ENCODE measurements at regions not wholly inside any gene's neighbourhood (a gene's known extent, or its start where the extent isn't known, plus 50 kb on each side); places are given as distances from the start of the nearest gene placed in this dataset.

DNA sequence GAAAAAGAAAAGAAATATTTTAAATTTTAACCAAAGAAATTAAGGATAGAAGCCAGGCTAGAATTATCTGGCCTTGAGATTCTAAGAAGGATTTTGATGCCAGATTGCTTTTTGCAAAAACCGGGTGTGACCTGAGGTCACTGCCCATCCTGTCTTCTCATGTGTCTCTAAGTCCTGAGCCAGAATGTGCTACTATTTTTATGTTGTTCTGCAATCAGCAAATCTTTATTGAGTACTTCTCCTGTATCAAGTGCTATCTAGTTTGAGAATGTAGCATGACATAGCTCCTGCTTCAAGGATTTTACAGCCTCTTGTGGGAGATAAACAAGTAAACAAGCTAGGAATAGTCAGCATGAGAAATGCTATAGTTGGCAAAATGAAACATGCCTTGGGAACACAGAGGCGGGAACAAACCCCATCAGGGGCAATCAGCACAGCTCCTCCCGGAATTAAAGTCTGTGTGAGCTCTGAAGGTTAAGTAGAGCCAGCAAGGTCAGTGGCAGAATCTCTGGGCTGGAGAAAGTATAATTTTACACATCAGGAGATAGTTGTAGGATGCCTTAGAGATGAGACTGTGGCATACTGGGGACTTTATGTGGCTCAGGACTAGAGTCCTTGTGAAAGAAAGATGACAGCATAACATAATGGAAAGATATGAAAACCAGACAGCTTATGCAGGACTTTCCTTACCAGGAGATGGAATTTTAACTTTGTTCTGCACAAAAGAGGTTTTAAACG, 899.5 kb upstream of the SLC10A2 start:
- no peak for DNase-seq

DNA sequence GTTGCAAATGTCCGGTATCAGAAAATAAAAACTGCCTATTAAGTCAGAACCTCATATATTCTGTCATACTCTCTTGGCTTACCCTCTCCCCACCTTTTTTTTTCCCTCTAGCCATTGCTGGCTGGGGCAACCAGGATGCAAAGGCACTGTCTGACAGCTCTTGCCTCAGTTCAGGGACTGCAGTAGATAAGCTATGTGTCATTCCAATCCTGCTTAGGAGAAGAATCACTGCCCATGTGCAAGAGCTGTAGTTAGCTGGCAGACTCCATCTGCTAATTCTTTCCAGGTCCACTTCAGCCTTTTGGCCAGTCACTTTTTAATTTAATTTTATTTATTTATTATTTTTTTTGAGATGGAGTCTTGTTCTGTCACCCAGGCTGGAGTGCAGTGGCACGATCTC, 895.6 kb upstream of the SLC10A2 start:
- no peak for DNase-seq

DNA sequence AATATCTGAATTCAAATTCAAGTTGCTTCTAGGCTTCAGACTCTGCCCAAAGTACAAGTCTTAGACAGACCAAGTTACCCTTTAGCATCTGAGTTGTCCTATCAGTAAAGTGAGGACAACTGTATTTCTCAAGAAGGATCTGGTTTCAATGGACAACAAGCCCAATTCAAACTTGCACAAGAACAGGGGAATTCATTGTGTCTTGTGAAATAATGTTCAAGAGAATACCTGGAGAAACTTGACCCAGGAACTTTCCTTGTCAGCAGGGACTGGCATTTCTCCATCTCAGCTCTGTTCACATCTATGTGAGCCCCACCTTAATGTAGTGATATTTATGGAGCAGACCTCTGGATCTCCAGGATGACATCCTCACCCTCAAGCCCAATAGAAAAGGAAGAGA, 894.9 kb upstream of the SLC10A2 start:
- no peak for DNase-seq

DNA sequence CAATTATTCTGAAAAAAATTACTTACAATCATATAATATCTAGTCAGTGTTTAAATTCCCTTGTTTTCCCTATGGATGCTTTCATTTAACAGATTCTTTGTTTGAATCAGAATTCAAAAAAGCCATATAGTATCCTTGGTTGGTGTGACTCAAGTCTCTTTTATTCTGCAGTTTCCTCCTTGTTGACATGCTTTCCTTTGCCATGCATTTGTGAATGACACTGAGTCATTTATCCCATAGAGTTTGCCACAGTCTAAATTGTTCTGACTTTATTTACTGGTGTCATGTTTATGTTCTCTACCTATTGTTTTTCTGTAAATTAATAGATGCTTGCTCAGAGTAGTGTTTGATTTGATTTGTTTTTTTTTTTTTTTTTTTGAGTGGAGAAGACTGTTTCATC, 893.8 kb upstream of the SLC10A2 start:
- no peak for DNase-seq

DNA sequence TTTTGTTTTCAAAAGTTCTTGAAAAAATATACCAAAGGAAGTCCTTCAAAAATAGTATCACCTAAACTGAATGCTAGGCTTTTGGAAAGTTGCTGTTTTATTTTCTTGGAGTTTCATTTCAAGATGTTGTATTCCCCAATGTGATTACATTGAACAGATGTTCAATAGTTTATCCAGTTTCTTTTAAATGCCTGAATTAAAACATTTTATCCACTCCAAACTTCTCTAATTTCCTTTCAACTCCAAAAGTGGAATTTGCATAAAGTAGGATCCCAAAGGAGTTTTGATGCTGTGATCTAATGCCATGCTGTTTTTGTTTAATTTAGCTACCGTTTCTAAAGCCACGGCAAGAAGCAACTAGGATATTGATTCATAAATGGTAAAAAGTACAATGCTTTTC, 892.5 kb upstream of the SLC10A2 start:
- no peak for DNase-seq

DNA sequence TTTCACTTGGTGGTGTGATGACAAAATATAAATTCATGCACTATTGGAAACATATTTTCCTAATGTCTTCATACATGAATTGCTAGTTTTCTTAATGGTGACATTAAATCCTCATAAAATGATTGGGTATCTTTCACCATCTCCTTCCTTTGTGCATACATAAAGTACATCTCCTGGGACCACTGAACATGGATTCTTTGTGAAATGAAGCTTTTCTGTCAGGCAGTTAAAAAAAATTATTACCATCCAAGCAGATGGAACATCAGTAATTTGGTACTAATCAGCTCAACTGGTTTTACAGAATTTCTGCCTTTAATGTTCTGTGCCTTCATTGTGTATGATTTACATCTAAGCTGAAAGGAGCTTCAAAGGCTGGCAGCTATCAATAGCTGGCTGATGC, 891.7 kb upstream of the SLC10A2 start:
- DNase-seq, result no peak

DNA sequence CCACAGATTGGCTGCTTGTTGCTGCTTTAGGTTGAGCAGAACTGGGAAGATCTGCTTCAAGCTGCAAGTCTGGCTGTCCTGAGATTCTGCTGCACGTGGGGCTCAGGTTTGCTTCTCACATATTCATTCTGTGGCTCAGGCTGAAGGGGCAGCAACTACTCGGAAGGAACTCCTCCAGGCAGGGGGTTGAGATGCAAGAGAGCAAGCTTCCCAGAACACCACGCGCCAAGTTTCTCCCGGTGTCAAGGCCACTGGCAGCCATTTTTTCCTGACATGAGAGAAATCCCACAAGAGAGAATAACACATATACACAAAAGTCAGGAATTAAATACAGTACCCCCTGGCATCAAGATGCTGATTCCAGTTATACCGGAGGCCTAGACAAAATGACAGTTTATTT, 887.6 kb upstream of the SLC10A2 start:
- no peak for DNase-seq

DNA sequence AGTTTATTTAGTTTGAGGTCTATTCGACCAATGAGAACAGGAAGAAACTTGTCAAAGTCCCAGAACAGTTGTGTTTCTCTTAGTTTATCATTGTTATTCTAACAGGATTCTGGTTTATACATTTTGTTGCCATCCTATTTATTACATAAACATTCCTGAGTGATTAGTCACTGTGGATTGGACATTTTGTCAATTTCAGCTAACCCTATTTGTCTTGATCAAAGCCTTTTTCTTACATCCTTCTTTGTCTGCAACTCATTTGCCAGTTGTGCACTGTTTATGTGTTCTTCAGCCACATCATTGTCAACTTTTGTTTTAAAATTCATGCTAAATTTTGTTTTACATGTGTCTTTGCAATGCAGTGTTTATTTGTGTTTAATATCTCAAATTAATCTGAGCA, 886.0 kb upstream of the SLC10A2 start:
- DNase-seq, result no peak

DNA sequence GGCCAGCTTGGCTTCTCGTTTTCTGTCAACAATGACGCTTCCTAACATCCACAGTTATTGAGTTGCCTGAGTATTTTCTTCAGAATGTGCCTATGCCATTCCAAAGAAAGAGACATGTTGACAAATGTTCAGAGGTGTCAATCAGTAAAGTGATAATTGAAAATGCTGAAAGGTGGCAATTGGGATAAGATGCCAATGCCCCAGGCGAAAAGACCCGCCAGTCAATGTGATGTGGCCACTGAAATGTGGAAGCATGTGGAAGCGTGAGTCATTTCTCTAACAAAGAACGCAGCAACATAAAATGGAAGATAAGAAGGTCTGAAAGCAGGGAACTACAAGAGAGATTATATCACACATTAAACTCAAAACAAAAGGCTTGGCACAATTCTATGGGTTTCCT, 882.2 kb upstream of the SLC10A2 start:
- no peak for DNase-seq

DNA sequence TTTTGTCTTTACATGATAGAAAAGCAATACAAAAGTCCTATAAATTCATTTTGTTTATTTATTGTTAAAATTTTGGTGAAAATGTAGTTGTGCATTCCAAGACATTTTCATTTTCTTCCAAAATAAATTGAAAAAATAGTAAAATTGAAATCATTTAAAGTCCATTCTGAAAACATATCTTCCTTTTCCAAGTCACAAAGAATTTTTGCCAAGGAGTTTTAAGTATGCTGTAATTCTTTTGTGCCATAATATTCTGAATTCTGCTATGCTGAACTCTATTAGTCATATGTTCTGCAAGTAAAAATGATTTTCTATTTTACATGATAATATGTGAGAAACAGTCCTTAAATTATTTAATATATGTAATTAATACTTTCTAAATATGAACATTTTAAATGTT, 879.6 kb upstream of the SLC10A2 start:
- no peak for DNase-seq

DNA sequence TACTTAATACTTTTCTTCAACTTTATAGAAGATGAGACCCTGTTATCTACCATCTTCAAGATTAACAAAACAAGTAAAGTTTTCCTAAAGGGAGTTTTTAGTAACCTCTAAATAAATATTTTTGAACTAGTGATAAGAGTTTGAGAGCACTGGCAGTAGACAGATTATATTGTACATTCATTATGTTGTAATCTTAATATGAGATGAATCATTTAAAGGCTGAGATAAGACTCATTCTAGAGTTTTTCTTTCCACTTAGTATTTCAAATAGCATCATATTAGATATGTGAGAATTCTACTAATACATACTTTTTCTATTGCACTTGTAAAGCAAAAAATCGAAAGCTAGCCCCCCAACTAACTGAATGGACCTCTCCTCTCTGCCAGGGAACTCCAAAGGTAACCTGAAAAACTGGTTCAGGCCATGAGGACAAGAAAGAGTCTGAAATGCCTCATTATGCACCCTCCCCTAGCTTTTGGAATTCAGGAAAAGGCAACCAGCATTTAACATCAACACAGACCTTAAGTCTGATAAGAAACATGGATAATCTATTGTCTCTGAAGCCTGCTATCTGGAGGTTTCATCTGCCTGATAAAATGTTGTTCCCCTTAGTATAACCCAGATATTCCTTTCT, 875.4 kb upstream of the SLC10A2 start:
- DNase-seq, result no peak

DNA sequence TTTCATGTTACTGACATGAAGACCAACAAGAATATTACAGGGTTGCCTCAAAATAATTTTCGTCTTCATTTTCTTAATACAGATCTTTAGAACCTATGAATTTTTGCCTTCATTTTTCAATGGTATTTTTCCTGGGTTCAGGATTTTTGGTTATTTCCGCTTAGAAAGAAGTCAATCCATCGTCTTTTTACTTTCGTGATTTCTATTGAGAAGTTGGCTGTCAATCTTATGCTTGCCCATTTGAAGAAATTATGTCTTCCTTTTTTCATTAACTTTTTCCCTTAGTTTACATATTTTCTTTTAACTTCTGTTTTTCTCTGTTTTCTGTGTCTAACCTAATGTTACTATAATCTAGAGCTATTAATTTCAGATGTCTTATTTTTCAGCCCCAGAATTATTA, 868.9 kb upstream of the SLC10A2 start:
- DNase-seq, result no peak

DNA sequence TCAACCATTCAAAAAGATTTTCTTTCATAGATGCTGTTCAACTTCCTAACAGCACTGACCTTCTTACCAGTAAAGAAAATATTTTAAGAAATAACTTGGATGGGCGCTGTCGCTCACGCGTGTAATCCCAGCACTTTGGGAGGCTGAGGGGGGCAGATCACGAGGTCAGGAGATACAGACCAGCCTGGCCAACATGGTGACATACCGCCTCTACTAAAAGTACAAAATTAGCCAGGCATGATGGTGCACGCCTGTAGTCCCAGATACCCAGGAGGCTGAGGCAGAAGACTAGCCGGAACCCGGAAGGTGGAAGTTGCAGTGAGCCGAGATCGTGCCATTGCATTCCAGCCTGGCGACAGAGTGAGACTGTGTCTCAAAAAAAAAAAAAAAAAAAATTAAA, 865.7 kb upstream of the SLC10A2 start:
- DNase-seq, result no peak

DNA sequence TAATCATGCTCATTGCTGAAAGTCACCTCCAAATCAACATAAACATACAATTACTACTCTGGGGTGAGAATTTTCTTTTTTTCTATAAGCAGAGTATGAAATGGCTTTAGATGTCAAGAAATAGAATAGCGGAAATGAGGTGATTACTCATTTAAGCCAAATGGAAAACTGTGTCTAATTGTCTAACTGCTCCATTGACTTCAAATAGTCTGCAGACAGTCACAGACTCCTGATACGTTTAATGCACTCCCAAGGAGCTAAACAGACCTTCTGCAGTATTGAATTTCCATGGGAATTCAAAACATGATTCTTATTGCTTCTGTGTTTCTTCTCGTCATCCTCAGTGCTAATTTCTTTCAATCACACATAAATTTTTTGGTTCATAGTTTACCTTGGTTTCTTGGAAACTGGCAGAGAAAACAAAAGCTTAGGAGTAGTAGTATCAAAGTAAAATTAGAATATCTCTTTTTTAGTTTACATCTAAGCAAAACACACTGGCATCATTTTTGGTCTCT, 865.2 kb upstream of the SLC10A2 start:
- no peak for DNase-seq

DNA sequence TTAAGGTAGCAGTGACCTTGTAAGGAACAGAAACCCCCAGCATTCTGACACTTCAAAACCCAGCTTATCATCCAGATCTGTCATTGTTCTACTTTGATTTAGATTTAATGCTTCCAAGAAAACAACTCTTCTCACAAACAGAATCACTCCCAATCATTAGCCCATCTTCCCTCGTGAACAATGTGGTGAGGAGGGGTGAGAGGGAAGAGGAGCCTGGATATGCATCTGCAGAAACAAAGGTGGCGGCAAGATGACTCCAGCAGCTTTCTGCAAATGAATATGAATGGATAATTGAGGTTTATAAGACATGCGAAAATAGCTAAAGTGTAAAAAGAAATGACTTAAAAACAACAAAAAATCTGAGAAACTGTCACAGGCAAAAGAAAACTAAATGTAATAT, 859.9 kb upstream of the SLC10A2 start:
- DNase-seq, result no peak

DNA sequence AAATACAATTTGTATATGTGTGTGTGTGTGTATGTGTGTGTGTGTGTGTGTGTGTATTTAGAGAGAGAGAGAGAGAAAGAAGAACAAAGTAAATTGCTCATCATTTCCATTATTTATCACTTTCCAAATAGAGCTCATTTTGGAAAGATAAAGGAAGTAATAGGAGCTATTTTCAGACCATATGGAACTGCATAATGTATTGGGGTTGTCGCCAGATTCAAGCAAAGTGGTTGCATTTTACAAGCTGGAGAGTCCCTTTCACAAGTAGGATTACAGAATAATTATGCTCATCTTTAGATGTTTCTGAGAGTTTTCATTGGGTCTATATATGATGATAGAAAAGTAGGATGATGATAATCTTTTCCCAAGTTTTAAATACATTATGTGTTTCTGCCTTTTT, 842.7 kb upstream of the SLC10A2 start:
- DNase-seq, result no peak

DNA sequence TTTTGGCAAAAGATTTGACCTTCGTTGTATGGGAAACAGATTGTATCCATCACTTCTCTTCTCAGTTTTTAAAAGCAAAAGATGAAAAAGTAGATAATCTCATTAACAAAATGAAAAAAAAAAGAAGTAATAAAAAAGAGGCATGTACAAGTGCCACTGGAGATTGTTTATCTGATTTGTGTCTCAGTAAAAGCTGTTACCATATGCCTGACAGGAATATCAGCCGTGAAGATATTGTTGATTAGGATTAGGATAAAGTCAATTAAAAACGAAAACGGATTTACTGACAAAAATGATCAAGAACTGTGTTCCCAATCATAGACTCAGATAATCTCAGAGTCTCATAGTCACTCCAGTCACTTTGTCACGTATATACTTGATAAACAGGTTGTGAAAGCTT, 842.1 kb upstream of the SLC10A2 start:
- DNase-seq, result no peak

DNA sequence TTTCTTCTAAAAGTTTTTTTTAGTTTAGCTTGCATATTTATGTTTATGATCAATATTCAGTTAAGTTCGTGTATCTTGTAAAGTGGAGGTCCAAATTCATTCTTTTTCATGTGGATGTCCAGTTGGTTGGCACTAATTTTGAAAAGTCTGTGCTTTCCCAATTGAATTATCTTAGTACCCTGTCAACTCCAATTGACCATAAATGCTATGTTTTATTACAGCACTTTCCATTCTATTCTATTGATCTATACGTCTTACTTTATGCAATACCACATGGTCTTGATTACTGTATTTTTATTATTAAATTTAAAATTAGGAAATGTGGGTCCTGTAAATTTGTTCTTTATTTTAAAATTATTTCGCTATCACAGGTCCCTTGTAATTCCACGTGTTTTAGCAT, 837.6 kb upstream of the SLC10A2 start:
- DNase-seq, result no peak

DNA sequence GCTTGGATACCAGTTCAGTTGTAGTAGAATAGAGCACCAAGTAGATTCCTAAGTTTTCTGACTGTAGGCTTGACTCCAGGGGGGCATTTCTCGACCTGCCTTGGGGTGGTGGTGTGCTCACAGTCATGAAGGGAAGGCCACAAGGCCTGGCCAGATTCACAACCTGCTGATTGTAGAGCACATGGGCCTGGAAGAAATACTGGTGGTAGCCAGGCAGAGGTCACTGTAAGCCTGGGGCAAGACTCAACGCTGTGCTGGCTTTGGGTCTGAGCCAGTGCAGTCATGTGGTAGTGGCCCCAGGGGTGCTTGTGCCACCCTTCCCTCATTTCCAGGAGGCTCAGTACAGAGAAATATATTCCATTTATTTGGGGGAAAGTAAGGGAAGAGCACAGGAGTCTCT, 832.3 kb upstream of the SLC10A2 start:
- DNase-seq, result no peak

DNA sequence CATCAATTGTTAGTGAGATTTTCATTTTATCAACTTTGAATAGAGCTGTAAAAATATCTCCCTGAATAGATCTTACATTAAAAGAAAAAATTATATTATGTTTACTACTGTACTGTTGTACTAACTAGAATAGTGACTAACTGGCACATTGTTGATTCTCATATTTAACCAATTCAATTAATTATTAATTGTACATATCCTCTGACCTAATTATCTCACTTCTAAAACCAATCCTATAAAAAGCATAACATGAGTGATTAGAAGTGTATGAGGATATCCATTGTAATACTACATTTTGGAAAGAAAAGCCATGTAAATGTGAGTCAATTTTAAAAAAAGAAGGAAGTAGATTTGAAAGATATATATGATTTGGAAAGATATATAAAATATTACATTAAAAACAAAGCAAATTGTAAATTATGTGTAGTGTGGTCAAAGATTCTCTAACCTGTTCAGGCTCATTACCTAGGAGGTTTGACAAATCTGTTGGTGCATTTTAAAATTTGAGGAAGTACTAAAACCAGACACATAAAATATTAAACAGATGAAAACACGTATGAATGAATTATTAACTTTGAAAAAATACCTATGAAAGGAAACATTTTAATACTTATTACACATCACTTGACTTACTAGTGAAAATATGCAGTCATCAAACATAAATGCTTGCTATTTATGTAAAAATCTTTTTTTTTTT, 829.8 kb upstream of the SLC10A2 start:
- no peak for DNase-seq

DNA sequence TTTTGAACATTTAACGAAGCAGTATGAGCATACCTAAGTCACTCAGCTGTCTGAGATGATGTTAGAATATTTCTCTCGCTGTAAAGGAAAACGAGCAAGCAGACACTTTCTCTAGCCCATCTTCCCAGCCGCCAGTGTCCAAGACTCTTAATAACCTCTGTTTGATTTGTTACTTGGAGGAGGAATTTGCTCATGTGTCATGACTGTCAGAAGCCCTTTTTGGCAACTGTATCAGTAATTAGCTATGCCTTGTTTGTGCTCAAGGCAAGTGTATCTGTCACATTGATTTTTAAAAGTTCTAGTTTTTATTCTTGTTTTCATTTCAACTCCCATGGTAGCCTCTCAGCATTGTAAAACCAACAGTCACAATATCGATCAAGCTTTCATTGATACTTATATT, 828.4 kb upstream of the SLC10A2 start:
- DNase-seq, result no peak

DNA sequence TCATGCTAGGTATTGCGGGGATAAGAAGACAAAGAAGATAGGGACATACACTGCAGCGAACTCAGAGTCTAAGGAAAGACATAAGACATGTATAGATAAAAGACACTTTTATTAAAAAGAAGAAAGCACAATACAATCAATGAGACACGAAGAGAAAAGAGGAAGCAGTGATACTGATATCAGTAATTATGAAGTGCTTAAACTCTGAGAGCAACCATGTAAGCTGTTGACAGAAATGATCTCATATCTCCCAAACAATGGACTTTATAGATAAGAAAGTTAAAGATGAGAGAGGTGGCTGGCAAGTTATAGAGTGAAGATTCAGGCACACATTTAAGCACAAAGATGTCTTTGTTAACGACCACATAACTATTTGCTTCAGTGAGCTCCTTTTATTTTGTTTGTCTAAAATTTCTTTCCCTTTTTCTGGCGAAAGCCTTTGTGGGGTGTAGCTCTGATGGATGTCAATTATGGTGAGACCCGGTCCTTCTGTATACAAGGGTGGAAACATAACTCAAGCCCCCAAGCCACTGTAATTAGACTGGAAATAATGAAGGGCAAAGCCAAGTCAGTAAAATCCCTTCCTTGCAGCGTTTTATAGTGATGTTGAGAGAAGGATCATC, 818.0 kb upstream of the SLC10A2 start:
- no peak for DNase-seq

DNA sequence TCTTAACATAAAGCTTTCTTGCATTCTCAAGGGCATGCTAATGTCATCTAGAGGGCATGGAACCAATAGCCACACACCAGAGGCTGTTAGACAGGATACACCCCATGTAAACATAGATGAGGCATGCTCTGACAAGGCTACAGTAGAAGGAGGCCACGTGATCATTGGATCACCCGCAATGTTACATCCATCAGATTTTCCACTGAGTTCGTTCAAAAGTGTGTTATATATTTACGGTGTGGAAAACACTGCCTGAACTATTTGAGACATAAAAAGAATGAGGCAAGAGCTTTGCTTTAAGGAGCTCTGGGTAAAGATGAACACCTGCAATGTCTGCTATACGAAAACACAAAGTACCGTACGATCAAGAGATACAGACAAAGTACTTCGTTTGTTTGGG, 817.5 kb upstream of the SLC10A2 start:
- DNase-seq, result no peak

DNA sequence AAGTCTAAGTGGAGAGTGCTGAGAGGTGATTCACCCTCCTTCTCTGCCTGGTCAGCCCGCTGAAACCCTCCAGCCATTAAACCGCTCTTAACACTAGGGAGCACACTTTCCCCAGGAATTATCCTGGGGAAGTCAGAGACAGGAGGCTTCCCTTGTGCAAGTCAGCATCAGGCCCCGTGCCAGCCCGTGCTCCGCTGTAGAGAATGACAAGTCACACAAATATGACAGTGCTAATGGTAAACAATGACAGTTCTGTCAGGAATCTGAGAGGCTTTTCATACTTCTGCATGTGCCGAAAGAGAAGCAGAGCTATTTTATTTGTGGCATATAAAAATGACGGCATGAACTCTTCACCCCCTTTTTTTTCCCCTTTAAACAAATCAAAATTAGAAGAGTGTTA, 816.9 kb upstream of the SLC10A2 start:
- peak; percentile 63 for DNase-seq
